ENCODE measurements at regions not wholly inside any gene's neighbourhood (a gene's known extent, or its start where the extent isn't known, plus 50 kb on each side); places are given as distances from the start of the nearest gene placed in this dataset.

DNA sequence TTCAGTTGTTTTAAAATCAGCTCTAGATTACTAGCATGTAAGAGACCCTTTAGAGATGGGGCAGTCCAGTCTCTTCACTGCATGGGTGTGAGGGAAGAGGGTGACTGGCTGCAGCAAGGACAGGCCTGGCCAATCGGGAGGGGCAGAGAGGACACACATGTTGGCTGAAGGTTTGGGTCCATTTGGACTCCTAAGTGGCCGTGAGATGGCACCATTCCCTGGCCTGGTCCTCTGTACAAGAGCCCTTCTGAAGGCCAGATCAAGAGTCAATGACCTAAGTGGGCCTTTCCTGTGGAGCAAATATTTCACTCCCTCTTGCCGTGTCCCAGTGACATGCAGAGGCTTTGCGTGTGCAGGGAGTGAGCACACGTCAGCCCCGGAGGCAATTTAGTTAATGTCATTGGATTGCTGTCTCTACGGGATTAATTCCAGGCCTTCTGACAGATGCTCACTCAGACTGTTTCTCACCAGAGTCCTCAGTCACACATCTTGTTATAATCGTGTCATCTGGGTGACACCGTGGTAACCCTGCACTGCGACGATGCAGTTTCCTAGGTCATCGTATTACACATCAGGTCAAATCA lies 613.0 kb downstream of the NPHP4 start:
- peaks cover 77% of the 10 kb centered on the region for H3K9me3 Mint-ChIP-seq
- POLR2A ChIA-PET = no interaction called here
- TF ChIP-seq, protein P1, sequence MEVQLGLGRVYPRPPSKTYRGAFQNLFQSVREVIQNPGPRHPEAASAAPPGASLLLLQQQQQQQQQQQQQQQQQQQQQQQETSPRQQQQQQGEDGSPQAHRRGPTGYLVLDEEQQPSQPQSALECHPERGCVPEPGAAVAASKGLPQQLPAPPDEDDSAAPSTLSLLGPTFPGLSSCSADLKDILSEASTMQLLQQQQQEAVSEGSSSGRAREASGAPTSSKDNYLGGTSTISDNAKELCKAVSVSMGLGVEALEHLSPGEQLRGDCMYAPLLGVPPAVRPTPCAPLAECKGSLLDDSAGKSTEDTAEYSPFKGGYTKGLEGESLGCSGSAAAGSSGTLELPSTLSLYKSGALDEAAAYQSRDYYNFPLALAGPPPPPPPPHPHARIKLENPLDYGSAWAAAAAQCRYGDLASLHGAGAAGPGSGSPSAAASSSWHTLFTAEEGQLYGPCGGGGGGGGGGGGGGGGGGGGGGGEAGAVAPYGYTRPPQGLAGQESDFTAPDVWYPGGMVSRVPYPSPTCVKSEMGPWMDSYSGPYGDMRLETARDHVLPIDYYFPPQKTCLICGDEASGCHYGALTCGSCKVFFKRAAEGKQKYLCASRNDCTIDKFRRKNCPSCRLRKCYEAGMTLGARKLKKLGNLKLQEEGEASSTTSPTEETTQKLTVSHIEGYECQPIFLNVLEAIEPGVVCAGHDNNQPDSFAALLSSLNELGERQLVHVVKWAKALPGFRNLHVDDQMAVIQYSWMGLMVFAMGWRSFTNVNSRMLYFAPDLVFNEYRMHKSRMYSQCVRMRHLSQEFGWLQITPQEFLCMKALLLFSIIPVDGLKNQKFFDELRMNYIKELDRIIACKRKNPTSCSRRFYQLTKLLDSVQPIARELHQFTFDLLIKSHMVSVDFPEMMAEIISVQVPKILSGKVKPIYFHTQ (CRISPR knock-in tag; IDR thresholded peaks at IDR 0.05) = no peak
- TF ChIP-seq RORB (CRISPR knock-in tag; IDR thresholded peaks at IDR 0.05) (no peak), ZNF416 (CRISPR knock-in tag; IDR thresholded peaks at IDR 0.05) (no peak), ARID4B (CRISPR knock-in tag; IDR thresholded peaks at IDR 0.05; ENCODE audit: borderline replicate concordance) (no peak), NFATC4 (CRISPR knock-in tag; IDR thresholded peaks at IDR 0.05) (no peak)
- TF ChIP-seq, protein P2, sequence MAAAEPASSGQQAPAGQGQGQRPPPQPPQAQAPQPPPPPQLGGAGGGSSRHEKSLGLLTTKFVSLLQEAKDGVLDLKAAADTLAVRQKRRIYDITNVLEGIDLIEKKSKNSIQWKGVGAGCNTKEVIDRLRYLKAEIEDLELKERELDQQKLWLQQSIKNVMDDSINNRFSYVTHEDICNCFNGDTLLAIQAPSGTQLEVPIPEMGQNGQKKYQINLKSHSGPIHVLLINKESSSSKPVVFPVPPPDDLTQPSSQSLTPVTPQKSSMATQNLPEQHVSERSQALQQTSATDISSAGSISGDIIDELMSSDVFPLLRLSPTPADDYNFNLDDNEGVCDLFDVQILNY (CRISPR knock-in tag; IDR thresholded peaks at IDR 0.05) = no peak
- H3K4me3 Mint-ChIP-seq = no peak overlapping the region
- CTCF ChIA-PET = no interaction called here
- peaks cover 7% of the 10 kb centered on the region; the same call in 1 of the 2 replicates for H3K27me3 Mint-ChIP-seq (ENCODE audit: low read depth)
- ATAC-seq = no peak
- H3K27ac Mint-ChIP-seq = no peak overlapping the region
- H3K36me3 Mint-ChIP-seq = peaks cover 72% of the 10 kb centered on the region
- no peaks in the 10 kb centered on the region for H3K4me1 Mint-ChIP-seq
- no peak for DNase-seq (ENCODE audit: low spot score)

DNA sequence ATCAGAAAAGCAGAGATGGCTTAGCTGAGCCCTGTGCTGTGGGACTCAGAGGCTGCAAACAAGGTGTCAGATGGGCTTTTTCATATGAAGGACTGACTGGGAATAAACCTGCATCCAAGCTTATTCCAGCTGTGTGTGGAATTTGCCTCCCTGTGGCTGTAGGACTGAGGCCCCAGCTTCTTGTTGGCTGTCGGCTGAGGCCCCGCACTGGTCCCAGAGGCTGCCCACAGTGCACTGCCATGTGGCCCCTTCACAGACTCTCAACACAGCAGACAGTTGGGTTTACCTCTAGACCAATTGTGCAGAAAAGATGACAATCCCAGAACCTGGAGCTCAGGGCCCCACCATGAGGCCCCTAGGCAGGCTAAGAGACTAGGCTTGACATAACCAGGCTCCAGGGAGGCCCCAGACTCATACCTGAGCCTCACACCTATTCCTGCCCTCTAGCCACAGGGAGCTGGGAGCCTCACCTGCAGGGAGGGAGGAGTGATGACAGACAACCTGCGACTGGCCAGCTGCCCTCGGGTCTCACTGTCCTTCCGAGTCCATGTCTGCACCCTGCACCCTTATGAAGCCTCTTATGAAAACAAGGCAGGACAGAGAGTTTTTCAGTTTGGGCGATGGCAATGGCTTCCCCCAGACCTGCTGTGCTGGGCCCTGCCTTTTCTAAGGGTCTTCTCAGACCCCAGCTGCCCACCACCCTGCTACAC lies 615.5 kb downstream of the NPHP4 start:
- ATAC-seq (no peak), DNase-seq (ENCODE audit: low spot score) (no peak)
- Mint-ChIP-seq H3K27me3 (ENCODE audit: low read depth) (peaks cover 15% of the 10 kb centered on the region), H3K27ac (no peak overlapping the region), H3K9me3 (peaks cover 88% of the 10 kb centered on the region), H3K4me1 (no peaks in the 10 kb centered on the region), H3K4me3 (no peak overlapping the region), H3K36me3 (peaks cover 85% of the 10 kb centered on the region)
- CTCF ChIA-PET = no interaction called here
- POLR2A ChIA-PET = no interaction called here
- TF ChIP-seq STAT6 (CRISPR knock-in tag; conservative IDR thresholded peaks at IDR 0.05; ENCODE audit: low read depth) = no peak
- no peak for TF ChIP-seq GABPB1 (CRISPR knock-in tag; IDR thresholded peaks at IDR 0.05)
- no peak for TF ChIP-seq ZNF121 (CRISPR knock-in tag; IDR thresholded peaks at IDR 0.05)
- TF ChIP-seq, protein P3, sequence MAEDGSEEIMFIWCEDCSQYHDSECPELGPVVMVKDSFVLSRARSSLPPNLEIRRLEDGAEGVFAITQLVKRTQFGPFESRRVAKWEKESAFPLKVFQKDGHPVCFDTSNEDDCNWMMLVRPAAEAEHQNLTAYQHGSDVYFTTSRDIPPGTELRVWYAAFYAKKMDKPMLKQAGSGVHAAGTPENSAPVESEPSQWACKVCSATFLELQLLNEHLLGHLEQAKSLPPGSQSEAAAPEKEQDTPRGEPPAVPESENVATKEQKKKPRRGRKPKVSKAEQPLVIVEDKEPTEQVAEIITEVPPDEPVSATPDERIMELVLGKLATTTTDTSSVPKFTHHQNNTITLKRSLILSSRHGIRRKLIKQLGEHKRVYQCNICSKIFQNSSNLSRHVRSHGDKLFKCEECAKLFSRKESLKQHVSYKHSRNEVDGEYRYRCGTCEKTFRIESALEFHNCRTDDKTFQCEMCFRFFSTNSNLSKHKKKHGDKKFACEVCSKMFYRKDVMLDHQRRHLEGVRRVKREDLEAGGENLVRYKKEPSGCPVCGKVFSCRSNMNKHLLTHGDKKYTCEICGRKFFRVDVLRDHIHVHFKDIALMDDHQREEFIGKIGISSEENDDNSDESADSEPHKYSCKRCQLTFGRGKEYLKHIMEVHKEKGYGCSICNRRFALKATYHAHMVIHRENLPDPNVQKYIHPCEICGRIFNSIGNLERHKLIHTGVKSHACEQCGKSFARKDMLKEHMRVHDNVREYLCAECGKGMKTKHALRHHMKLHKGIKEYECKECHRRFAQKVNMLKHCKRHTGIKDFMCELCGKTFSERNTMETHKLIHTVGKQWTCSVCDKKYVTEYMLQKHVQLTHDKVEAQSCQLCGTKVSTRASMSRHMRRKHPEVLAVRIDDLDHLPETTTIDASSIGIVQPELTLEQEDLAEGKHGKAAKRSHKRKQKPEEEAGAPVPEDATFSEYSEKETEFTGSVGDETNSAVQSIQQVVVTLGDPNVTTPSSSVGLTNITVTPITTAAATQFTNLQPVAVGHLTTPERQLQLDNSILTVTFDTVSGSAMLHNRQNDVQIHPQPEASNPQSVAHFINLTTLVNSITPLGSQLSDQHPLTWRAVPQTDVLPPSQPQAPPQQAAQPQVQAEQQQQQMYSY (CRISPR knock-in tag; IDR thresholded peaks at IDR 0.05) = no peak
- TF ChIP-seq SOX15 (CRISPR knock-in tag; IDR thresholded peaks at IDR 0.05) = no peak
- TF ChIP-seq TEAD1 (CRISPR knock-in tag; IDR thresholded peaks at IDR 0.05) = no peak
- no peak for TF ChIP-seq ZNF416 (CRISPR knock-in tag; IDR thresholded peaks at IDR 0.05)
- TF ChIP-seq ELF4 (CRISPR knock-in tag; IDR thresholded peaks at IDR 0.05; ENCODE audit: low read depth) = no peak
- TF ChIP-seq, protein P4, sequence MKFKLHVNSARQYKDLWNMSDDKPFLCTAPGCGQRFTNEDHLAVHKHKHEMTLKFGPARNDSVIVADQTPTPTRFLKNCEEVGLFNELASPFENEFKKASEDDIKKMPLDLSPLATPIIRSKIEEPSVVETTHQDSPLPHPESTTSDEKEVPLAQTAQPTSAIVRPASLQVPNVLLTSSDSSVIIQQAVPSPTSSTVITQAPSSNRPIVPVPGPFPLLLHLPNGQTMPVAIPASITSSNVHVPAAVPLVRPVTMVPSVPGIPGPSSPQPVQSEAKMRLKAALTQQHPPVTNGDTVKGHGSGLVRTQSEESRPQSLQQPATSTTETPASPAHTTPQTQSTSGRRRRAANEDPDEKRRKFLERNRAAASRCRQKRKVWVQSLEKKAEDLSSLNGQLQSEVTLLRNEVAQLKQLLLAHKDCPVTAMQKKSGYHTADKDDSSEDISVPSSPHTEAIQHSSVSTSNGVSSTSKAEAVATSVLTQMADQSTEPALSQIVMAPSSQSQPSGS (CRISPR knock-in tag; IDR thresholded peaks at IDR 0.05; ENCODE audit: borderline replicate concordance, low read depth) = no peak
- TF ChIP-seq E2F1 (CRISPR knock-in tag; IDR thresholded peaks at IDR 0.05) = no peak
- no peak for TF ChIP-seq NFATC4 (CRISPR knock-in tag; IDR thresholded peaks at IDR 0.05)

All from WTC11 (cell line).